Heart right ventricle (tissue), 16 donors: ENCODE measurements at regions not wholly inside any gene's neighbourhood (a gene's known extent, or its start where the extent isn't known, plus 50 kb on each side); places are given as distances from the start of the nearest gene placed in this dataset.

Source experiments
- ATAC-seq, 8 donors: fragments of 200-7000 bp; cut with Tn5 transposase; one replicate each; pipeline ENCODE4 v1.9.1; 2020; ENCODE audit warnings: mild to moderate bottlenecking in 8 of 8, moderate library complexity in 8 of 8, moderate number of reproducible peaks in 1 of 8
- DNase-seq, 2 donors: peaks; one replicate each; pipeline ENCODE4 v3.0.0-alpha.2; 2020
- H3K27ac ChIP-seq, 10 donors: fragments of 200-600 bp; sonication (generic) in 2 of 10; one replicate each; pipeline versions ENCODE4 v1.5.0 to v1.8.0; 2020 to 2022; ENCODE audit warnings: mild to moderate bottlenecking in 3 of 10
- H3K27me3 ChIP-seq, 7 donors: fragments of 200-600 bp; one replicate each; pipeline ENCODE4 v1.8.0; 2021 to 2022; ENCODE audit warnings: mild to moderate bottlenecking in 2 of 7
- H3K36me3 ChIP-seq, 9 donors: fragments of 200-600 bp; sonication (generic) in 1 of 9; one replicate each; pipeline versions ENCODE4 v1.5.0 to v1.8.0; 2020 to 2022; ENCODE audit warnings: mild to moderate bottlenecking in 2 of 9
- H3K4me1 ChIP-seq, 9 donors: fragments of 200-600 bp; sonication (generic) in 1 of 9; one replicate each; pipeline versions ENCODE4 v1.5.0 to v1.8.0; 2020 to 2022; ENCODE audit warnings: mild to moderate bottlenecking in 4 of 9
- H3K4me3 ChIP-seq, 10 donors: fragments of 200-600 bp; sonication (generic) in 2 of 10; one replicate each; pipeline versions ENCODE4 v1.5.0 to v1.8.0; 2020 to 2022; ENCODE audit warnings: mild to moderate bottlenecking in 7 of 10, moderate library complexity in 2 of 10
- H3K9me3 ChIP-seq, 11 donors: fragments of 200-600 bp in 10 of 11; sonication (generic) in 2 of 11; one replicate each; pipeline versions ENCODE4 v1.5.0 to v1.8.0; 2013 to 2022; ENCODE audit warnings: mild to moderate bottlenecking in 2 of 11, control low read depth in 1 of 11, moderate library complexity in 1 of 11
- CTCF ChIP-seq, 9 donors: fragments of 200-600 bp; sonication (generic) in 2 of 9; IDR thresholded peaks; one replicate each; pipeline versions ENCODE4 v1.5.0 to v1.8.0; 2021 to 2022; ENCODE audit warnings: antibody characterized with exemption in 9 of 9, mild to moderate bottlenecking in 5 of 9, moderate library complexity in 1 of 9
- WGBS, 2 donors: extraction: QIAGEN DNeasy Blood & Tissue Kit; methylation state at CpG; one replicate each; pipeline ENCODE4 v1.1.7; 2013; ENCODE audit warnings: inconsistent platforms in 1 of 2; 5-methylcytosine and 5-hydroxymethylcytosine counted together
- intact Hi-C, 10 donors: fragments of 100-400 bp; cut with DNase I; formaldehyde crosslinking; loops; one replicate each; pipeline versions ENCODE4 v1.11.1 to v1.14.2; 2022
- donor health status: Arrhythmogenic right ventricular cardiomyopathy.
- donor health status: ischemic (EF 13 %, LVEDD 7.1; RV severe dilation, severe dysfunction).
- donor health status: healthy with polysubstance abuse.
- donor health status: DM: no; HTN: yes; CAD: no.
- donor health status: DM: no; HTN: no; CAD: no.
- donor health status: ischemic (EF 25% LVEDD 6.9; RV normal size, moderate dysfunction).
- donor health status: ischemic (EF 25% LVEDD 5.7; RV mildly dilated, moderate dysfunction).
- donor health status: healthy.
- donor health status: DM: yes; HTN: yes; CAD: no.
- donor health status: Ischemic cardiomyopathy.
- donor health status: ischemic (EF 35%, LVEDD 5.7; RV mildly dilated, moderate dysfunction).
- donor health status: nonischemic (EF 11% LVEDD 7.7; RV severe dilation, severe dysfunction).
- donor health status: DM: yes; HTN: yes; CAD: no.
- donor health status: PGD.
- donor health status: ischemic (EF 29% LVEDD 5.4; RV normal size, mild dysfunction).
- donor health status: nonischemic (EF 23%, LVEDD 6.1; RV moderate dilation, normal function).

- DNase-seq: no peak
- no peak for ATAC-seq
- WGBS, 2 donors: 83 to 95% methylated on average over 1 of the region's 1 CpG
- Histone ChIP-seq H3K4me1 (no peaks in the 10 kb centered on the region), H3K27me3 (no peaks in the 10 kb centered on the region), H3K4me3 (no peak overlapping the region), H3K27ac (no peak overlapping the region), H3K9me3 (no peaks in the 10 kb centered on the region), H3K36me3 (no peaks in the 10 kb centered on the region)
- intact Hi-C loops: no loop called here
- no peak for TF ChIP-seq CTCF (IDR thresholded peaks at IDR 0.05)
Observed at GRCh38 chrX:95836517-95836916, 848.1 kb upstream of the DIAPH2 start.

DNA sequence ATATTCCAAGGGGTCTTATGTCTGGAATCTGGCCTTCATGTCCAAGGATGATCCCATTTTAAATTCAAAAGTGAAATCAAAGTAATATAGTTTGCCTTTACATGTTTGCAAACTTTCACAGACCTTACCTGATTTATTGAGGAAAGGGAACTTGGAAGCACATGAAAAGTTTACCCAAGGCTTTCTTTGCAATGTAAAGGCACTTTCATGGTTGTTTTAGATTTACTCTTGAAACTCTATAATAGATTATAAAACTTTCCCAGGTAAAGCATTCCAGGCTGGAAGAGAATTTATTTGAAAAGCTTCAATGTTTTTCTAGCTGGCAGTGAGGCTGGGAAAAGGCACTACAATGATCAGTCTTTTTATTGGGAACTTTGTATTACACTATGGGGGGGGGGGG is 842.8 kb upstream of the DIAPH2 start:
- Histone ChIP-seq H3K36me3 (no peaks in the 10 kb centered on the region), H3K4me3 (no peak overlapping the region), H3K27me3 (peaks cover 0 to 15% (median 0%) of the 10 kb centered on the region in 7 donors), H3K4me1 (no peaks in the 10 kb centered on the region), H3K9me3 (no peaks in the 10 kb centered on the region), H3K27ac (no peak overlapping the region)
- intact Hi-C loops: no loop called here
- no peak for DNase-seq
- TF ChIP-seq CTCF (IDR thresholded peaks at IDR 0.05): no peak
- no peak for ATAC-seq

GRCh38 chrX:95860127-95860526 is 824.5 kb upstream of the DIAPH2 start:
- TF ChIP-seq CTCF (IDR thresholded peaks at IDR 0.05): no peak
- Histone ChIP-seq H3K27me3 (peaks cover 0 to 3% (median 0%) of the 10 kb centered on the region in 7 donors), H3K9me3 (peaks cover 0 to 8% (median 0%) of the 10 kb centered on the region in 11 donors), H3K4me1 (no peaks in the 10 kb centered on the region), H3K36me3 (no peaks in the 10 kb centered on the region), H3K4me3 (no peak overlapping the region), H3K27ac (no peak overlapping the region)
- no peak for ATAC-seq
- 72 to 89% methylated on average over 1 of the region's 1 CpG for WGBS, 2 donors
- intact Hi-C loops: no loop called here
- DNase-seq: no peak

GRCh38 chrX:95875661-95876060 is 809.0 kb upstream of the DIAPH2 start:
- H3K4me1 ChIP-seq: no peaks in the 10 kb centered on the region
- intact Hi-C loops: no loop called here
- H3K9me3 ChIP-seq: peaks cover 0 to 31% (median 0%) of the 10 kb centered on the region in 11 donors
- H3K4me3 ChIP-seq: no peak overlapping the region
- DNase-seq: no peak
- ATAC-seq: no peak
- no peaks in the 10 kb centered on the region for H3K27me3 ChIP-seq
- no peak overlapping the region for H3K27ac ChIP-seq
- H3K36me3 ChIP-seq: no peaks in the 10 kb centered on the region
- TF ChIP-seq CTCF (IDR thresholded peaks at IDR 0.05): no peak
- 89 to 90% methylated on average over 1 of the region's 1 CpG for WGBS, 2 donors

- no peak for TF ChIP-seq CTCF (IDR thresholded peaks at IDR 0.05)
- ATAC-seq (no peak), DNase-seq (no peak)
- Histone ChIP-seq H3K27me3 (peaks cover 0 to 3% (median 0%) of the 10 kb centered on the region in 7 donors), H3K4me1 (no peaks in the 10 kb centered on the region), H3K9me3 (peaks cover 0 to 16% (median 0%) of the 10 kb centered on the region in 11 donors), H3K4me3 (no peak overlapping the region), H3K36me3 (no peaks in the 10 kb centered on the region), H3K27ac (no peak overlapping the region)
- intact Hi-C loops: no loop called here
- 36 to 53% methylated on average over 4 of the region's 4 CpGs for WGBS, 2 donors
Observed at GRCh38 chrX:95878874-95879273, 805.8 kb upstream of the DIAPH2 start.
